ENCODE measurements at regions not wholly inside any gene's neighbourhood (a gene's known extent, or its start where the extent isn't known, plus 50 kb on each side); places are given as distances from the start of the nearest gene placed in this dataset.

DNA sequence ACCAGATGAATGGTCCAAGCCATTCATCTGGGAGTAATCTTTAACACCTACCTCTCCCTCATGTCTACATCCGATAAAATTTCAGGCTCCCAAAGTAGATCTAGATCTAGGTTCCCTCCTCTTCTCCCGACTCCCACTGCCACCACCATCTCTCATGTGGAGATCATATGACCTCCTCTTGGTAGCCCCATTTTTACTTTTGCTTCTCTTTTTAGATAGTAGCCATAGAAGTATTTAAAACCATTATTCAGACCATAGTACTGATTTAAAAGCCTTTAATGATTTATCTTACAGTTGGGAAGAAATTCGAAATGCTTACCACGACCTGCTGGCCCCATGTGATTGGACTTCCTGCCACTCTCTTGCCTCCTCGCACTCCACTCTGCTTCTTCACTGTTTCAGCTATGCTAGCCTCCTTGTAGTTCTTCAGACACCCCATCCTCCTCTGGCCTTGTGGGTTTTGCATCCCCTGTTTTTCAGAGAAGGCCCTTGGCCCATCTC is 98.5 kb downstream of the RASSF10 start (continued):
- TF ChIP-seq MBD1 (CRISPR knock-in tag; IDR thresholded peaks at IDR 0.05) (no peak), MAFK (IDR thresholded peaks at IDR 0.05; ENCODE audit: low read length) (no peak), L3MBTL2 (IDR thresholded peaks at IDR 0.05) (peak; percentile 68), POLR2AphosphoS2 (IDR thresholded peaks at IDR 0.05; ENCODE audit: low read length) (no peak), RBM14 (IDR thresholded peaks at IDR 0.05; ENCODE audit: borderline replicate concordance, insufficient read depth, low read depth, low read length) (no peak), SETDB1 (IDR thresholded peaks at IDR 0.05; ENCODE audit: low read length) (no peak), E2F1 (CRISPR knock-in tag; IDR thresholded peaks at IDR 0.05) (no peak), CSDE1 (IDR thresholded peaks at IDR 0.05) (no peak), FOXJ2 (tag; IDR thresholded peaks at IDR 0.05) (peak; percentile 89), TCFL5 (CRISPR knock-in tag; conservative IDR thresholded peaks at IDR 0.05) (0 out of 2 replicates have a peak, but pooled peaks have one; percentile 4), MGA (IDR thresholded peaks at IDR 0.05) (peak; percentile 55), ZNF274 (IDR thresholded peaks at IDR 0.05; ENCODE audit: borderline replicate concordance, low read depth, low read length) (no peak)
- TF ChIP-seq, protein P1, sequence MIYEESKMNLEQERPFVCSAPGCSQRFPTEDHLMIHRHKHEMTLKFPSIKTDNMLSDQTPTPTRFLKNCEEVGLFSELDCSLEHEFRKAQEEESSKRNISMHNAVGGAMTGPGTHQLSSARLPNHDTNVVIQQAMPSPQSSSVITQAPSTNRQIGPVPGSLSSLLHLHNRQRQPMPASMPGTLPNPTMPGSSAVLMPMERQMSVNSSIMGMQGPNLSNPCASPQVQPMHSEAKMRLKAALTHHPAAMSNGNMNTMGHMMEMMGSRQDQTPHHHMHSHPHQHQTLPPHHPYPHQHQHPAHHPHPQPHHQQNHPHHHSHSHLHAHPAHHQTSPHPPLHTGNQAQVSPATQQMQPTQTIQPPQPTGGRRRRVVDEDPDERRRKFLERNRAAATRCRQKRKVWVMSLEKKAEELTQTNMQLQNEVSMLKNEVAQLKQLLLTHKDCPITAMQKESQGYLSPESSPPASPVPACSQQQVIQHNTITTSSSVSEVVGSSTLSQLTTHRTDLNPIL (CRISPR knock-in tag; IDR thresholded peaks at IDR 0.05) = no peak
